Stimulated activated CD8-positive, alpha-beta memory T cell treated with anti-CD3 and anti-CD28 coated beads, Interleukin-4, amount 100 ng/mL, for 1 hour (primary cell): ENCODE measurements at regions not wholly inside any gene's neighbourhood (a gene's known extent, or its start where the extent isn't known, plus 50 kb on each side); places are given as distances from the start of the nearest gene placed in this dataset.

Experiments
- DNase-seq, 2 donors: peaks; one replicate each; pipeline ENCODE4 v3.0.0-alpha.2; 2020; ENCODE audit warnings: low read depth in 2 of 2, low spot score in 1 of 2

DNA sequence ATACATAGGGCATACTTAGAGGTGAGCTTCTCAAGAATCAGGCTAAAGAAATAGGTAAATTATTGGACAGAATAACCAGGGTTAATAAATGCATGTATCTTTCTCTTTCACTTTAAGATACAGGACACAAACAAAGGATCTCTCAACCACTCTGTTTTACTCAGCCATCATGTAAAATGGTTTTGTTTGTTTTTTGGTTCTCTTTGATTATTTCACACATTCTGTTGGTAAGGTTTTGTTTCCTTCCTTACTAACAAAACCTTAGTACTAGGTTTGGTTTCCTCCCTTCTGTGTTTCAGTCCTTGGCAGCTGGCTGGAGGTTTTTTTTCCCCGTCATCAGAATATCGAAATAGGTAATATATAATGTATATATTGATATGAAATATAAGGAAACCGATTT is 1506.8 kb upstream of the TMEFF2 start:
- no peak for DNase-seq

DNA sequence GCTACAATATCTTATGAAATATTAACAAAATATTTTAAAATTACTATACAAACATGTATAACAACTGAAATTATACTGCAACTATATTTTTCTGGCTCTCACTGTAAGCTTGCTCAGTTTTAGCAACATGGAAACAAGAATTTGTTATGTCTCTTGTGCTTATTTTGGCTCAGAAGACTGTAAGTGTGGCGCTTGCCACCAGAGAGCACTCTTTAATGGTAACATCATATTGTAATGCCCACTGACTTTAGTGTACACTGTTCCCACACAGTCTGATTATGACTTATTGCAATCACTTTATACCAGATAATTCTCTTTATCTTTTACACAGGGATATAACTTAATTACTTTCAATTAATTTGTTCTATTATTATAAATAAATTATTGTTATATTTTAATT is 1500.6 kb upstream of the TMEFF2 start:
- DNase-seq, result no peak

DNA sequence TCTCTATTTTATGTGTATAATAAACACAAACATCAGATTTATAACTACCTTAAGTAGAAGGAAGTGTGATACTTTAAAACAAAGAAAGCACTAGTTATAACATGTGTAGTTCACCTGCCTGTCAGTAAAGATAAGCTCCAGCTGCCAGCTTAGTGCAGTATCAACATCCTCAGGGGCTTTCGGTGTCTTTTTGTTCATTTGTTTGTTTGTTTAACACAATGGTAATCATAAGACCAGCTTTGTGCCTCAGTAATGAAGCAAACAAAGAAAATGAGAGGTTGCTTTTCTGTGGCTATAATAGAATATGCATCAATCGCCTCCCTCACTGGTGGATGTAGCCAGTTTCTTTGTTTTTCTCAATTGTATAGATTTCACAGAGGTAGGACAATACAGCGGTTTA is 1499.0 kb upstream of the TMEFF2 start:
- DNase-seq, result no peak

DNA sequence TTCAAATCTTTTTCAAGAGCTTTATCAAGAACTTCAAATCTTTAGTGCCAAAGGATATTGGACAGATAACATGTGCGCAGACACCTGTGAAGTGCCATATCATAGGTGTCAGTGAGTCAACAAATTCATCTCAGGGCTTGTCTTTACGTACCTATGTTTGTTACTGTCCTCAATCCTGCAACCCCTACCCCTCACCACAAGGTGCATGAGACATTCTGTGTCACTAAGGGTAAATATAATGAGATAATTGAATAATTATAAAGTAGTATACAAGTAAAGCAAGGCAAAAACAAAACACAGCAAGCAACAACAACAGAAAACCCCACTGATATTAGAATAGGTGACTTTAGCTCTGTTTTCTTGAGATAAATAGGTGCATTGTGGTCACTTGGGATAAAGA is 1495.8 kb upstream of the TMEFF2 start:
- DNase-seq, result no peak

DNA sequence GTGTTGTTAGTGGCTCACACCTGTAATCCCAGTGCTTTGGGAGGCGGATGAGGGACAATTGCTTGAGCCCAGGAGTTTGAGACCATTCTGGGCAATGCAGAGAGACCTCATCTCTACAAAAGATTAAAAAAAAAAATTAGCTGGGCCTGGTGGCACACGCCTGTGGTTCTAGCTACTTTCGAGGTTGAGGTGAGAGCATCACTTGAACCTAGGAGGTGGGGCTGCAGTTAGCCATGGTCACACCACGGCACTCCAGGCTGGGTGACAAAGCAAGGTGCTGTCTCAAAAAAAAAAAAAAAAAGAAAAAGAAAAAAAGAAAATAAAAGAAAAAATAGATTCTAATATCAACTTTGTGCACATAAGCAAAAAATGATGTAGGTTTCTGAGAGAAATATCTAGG is 1492.5 kb upstream of the TMEFF2 start:
- DNase-seq, result no peak

DNA sequence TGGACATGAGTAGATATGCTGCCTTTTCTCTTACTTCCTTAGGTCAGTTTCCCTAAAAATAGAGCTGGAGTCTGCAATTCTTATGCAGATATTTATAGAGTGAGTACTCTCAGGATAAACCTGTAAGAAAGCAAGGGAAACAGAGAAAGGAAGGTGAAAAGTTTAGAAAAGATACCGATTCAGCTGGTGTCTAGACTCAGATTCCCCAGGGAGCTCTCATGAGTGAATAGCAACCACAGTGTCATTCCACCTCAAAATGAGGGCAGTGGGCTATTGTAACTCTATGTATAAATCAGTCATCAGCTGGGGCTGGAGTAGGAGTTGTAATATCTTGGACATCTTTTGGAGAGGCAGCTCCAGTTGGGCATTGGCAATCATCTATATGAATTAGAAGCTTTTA is 1485.1 kb upstream of the TMEFF2 start:
- DNase-seq, result no peak

DNA sequence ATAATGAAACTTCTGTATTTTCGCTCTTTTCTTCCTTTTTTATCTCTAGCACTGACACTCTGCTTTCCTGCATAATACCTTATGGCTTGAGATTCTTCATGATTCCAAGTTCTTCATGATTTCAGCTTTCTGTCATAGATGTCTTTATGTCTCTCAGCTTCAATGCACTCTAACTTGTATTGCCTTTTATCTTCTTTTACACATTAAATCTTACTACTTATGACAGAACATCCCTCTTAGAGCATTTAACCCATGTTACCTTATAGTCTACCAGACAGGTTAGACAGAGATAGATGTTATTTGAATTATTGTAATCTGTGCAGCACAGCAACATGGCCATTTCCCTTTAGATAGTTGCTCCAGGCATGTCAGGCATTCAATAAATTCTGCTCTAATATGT is 1475.7 kb upstream of the TMEFF2 start:
- no peak for DNase-seq

DNA sequence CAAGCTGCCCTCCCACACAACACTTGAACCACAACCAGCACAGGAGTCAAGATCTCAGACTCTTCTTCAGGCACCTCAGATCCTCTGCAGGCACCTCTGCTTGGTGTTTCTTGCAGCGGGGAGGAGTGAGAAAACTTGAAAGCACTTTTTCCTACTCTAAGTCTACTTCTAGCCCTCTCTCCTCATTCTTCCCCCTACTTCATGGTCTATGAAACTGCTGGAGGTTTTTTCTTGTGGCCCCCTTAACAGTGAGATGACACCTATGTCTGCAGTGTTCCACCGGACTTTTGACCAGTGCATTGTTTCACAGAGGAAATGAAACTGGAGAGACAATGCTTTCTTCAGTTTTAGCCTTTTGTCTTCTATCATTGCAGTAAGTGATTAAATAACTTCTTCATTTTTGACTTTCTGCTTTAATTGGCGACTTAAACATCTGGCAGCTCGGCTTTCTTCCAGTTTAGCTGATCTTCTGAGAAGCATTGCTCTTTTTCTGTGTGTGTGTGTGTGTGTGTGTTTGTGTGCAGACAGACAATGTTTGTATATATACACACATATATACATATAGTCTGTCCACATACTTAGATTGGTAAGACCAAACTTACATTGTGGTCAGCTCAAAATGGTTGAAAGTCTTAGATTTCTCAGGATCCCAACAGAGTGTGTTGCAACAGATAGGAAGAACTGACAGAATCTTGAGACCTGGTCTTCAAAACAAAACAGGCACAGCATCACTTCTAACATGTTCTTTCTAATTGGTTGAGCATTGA is 1474.0 kb upstream of the TMEFF2 start:
- DNase-seq, result no peak

DNA sequence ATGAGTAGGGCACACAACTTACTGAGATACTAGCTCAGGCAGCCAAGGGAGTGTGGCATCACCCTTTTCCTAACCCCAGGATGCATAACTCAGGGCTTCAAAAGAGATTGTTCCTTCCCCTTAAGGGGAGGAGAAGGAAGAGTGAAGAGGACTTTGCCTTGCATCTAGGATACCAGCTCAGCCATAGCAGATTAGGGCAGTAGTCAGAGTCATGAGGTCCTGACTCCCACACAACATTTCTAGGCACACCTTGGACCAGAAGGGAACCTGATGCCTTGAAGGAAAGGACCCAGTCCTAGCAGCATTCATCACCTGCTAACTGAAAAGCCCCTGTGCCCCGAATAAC is 1433.2 kb upstream of the TMEFF2 start:
- no peak for DNase-seq

DNA sequence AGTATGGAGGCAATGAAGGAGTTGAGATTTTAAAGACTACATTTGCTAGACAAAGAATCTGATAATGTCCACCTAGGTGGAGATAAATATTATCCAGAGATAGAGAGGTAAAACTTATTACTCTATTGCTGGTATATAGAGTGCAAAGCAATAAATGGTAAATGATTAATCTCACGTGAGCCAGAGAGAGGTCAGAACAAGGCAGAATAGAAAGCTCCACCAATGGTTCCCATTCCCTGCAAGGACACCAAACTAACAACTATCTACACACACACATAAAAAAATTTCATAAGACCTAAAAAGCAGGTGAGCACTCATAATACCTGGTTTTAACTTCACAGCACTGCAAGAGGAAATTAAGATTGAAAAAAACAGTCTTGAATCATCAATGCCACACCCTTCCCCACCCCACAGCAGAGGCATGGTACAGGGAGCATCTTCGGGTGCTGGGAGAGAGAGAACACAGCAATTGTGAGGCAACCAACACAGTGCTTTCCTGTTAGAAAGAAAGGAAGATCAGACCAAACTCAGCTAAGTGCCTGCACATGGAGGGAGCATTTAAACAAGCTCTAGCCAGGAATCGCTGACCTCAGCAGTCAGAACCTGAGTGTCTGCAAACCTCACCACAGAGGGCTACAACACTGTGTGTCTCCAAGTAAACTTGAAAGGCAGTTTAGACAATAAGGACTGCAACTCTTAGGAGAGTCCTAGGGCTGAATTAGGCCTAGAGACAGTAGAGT is 1432.6 kb upstream of the TMEFF2 start:
- DNase-seq, result no peak

DNA sequence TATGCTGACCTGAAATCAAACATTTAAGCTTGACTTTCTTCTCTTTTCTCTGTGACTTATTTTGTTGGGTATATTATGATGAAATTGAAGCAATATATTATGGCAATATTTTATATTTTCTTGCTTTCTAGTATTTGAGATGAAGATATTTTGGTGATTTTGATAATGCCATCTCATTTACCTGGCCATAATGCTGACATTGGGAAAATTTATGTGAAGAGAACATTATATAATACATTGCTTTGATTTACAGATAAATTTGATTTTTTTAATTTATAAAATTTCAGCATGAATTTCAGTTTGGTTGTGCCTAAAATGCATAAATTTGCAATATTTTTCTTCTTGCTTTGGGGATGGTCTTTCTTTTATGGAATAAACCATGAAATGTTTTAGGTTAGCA is 1413.7 kb upstream of the TMEFF2 start:
- DNase-seq, result no peak

DNA sequence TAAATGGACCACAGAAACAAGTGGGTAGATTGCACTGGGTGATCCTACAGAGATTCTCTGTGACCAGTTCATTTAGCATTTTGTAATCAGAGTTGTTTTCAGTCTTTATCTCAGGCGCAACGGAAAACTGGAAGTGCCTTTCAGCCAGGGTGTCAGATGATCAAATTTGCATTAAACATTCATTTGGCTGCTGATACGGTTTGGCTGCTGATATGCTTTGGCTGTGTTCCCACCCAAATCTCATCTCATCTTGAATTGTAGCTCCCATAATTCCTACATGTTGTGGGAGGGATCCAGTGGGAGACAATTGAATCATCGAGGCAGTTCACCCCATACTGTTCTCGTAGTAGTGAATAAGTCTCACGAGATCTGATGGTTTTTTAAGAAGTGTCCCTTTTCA is 1396.1 kb upstream of the TMEFF2 start:
- DNase-seq, result no peak

DNA sequence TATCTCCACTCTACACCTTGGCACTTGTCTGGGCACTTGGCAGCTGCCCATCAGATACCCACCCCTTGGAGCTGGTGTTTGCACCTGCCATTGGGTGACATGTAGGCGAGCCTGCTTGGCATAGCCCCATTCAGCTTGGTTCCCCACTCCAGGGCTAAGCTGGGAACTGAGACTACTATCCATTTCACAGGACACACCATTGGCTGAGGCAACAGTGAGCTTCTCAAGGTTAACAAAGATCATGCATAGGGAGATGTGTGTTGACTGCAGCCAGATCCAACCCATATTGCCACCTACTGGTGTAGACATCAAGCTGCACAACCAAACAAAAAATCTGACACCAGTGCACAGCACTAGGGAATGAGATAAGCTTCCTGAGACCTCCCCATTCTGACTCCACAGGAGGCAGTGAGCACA is 1389.8 kb upstream of the TMEFF2 start:
- no peak for DNase-seq

DNA sequence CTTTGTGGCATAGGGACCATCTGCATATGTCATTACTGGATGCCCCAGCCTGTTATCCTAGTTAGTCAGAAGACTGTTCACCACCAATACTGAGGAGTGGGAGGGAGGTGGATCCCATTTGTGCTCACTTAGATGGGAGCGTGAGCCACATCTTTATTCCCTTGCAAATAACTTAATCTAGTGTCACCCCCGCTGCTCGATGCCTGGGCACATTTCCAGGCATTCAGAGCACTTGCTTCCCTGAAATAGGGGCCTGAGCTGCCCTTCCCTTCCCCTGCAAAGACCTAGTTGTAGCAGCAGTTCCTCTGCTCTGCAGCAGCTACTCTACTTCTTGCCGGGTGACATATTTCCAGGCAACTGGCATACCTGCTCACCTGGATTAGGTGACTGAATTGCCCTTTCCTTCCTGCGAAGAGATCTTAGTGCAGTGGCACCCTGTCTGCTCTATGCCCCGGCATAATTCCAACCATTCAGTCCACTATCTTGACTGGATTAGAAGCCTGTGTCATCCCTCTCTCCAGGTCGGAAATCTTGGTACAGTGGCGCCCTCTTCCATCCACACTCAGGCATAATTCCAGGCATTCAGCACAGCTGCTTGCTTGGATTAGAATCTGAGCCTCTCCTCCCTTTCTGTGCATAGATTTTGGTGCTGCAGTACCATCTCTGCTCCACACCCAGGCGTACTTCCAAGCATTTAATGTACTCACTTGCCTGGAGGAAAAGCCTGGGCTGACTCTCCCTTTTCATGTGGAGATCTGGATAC is 1389.1 kb upstream of the TMEFF2 start:
- no peak for DNase-seq

DNA sequence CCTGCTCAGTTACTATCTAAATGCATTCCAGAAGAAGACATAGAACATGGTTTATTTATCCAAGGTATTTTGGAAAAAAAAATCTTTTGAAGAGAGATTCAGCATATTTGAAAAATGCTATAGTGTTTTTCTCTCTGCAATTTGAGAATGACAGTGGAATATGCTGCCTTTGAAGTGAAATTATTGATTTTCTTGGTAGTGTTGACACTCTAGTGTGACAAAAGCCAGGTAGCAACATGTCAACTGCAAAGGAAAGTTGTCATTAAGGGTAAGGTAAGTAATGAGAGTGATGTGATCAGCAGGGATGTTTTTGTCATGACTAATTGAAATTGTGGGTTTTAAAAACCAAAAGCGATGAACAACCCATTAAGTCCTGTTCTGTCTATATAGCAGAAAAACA is 1387.1 kb upstream of the TMEFF2 start:
- no peak for DNase-seq

DNA sequence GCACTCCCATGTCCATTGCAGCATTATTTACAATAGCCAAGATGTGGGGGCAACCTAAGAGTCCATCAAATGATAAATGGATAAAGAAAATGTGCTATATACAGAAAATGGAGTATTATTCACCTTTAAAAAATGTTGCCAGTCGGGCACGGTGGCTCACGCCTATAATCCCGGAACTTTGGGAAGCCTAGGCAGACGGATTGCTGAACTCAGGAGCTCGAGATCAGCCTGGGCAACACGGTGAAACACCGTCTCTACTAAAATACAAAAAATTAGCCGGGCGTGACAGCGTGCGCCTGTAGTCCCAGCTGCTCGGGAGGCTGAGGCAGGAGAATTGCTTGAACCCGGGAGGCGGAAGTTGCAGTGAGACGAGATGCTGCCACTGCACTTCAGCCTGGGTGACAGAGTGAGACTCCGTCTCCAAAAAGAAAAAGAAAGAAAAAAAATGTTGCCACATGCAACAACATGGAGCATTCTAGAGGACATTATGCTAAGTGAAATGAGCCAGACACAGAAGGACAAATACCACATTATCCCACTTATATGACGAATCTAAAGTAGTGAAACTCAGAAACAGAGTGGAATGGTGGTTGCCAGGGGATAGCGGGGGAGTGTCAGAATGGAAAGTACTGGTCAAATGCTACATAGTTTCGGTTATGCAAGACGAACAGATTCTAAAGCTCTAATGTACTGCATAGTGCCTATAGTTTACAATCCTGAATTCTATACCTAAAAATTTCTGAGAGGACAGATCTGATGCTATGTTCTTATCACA is 1385.6 kb upstream of the TMEFF2 start:
- DNase-seq, result no peak

DNA sequence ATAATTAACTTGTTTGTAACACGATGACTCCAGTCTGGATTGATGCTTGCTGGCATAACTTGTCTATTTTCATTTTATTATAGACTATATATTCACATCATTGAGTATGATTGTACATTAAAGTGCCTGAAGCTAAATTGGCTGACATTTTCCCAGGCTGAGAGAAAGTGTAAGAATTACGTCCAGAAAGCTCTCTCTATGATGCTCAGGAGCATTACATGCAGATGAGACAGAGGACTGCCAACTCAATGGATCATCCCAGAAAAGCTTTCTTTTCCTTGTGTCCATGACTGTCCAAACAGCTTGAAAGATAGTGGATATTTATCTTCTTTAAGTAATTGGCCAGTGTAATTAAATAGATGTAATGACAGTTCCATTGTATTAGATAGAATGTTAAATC is 1372.2 kb upstream of the TMEFF2 start:
- no peak for DNase-seq

DNA sequence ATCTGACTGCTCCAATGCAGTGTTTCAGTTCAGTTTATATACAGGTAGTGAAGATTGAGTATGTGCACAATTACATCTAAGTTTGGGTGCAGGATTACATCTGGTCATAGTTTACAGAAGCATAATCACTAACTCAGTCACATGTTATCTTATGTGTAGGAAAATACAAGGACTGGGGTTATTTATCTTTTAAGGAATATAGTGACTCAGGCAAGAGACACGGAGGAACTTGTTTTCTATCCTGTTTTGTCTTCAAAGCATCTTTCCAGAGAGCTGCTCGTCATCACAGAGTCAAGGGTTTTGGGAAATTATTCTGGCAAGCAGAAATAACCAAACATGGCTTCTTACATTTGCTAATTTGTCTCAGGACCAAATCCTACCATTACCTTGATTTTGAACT is 1371.5 kb upstream of the TMEFF2 start:
- no peak for DNase-seq

DNA sequence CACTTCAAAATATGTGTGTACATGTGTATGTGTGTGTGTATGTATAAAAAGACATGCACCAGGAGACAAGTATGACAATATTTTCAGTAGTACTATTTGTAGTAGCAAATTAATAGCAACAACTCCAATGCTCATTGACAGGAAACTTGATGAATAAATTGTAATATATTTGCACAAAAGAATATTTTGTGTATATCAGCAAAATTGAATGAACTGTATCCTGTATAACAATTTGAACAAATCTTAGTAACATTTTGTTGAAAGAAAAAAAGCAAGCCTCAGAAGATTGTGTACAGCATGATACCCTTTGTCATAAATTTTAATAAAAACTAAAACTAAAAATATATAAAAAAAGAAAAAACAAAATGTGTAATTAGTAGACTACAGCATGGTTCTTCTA is 1367.3 kb upstream of the TMEFF2 start:
- no peak for DNase-seq

DNA sequence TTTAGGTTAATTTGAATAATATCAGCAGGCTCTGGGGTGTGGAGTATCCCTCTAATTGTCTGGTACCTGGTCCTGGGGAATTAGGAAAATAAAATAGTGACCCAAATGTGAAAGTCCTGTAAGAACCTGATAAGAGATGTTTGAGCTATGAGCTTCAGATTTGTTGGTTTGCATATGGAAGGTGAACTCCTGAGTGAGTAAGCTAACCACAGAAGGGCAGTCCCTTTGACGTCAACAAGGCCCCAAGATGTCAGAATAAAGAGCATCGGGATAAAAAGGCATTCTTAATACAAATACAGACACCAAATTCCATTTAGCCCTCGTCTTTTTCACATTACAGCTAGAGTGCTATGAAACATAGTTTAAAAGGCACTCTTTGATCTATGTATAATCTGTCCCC is 1366.3 kb upstream of the TMEFF2 start:
- no peak for DNase-seq

DNA sequence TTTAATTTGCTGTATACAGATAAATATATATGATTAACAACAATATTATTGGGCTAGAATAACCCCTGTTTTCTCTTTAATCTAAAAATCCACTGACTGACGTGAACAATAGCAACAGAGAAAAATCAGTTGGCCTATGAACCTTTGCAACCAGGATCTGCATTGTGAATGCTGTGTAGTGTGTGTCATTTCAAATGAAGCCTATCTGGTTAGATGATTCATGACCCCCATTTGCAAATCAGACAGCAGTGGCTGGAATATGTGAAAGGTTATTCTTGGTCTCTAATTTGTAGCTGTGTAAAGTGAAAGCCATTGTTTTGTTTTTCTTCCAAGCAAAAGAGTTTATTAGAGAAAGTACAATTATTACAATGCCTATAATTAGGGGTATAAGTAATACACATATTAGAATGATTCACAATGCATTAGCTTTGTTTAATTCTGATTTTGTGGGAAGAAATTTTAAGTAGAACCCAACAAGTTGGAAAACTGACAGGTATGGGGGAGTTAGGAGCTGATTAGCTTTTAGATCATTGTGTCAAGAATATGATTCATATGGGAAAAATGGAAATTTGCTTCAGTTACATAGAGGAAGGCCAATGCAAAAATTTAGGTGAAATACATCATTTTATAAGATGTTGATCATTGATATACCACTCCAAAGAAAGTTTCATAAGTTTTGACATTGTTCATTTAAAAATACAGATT is 1362.2 kb upstream of the TMEFF2 start:
- DNase-seq, result no peak
